BLaER1 treated with 17β-estradiol and CSF1 and Interleukin-3, amounts not matched to agents 10 nM and 100 nM (cell line): ENCODE measurements at regions not wholly inside any gene's neighbourhood (a gene's known extent, or its start where the extent isn't known, plus 50 kb on each side); places are given as distances from the start of the nearest gene placed in this dataset.

Source experiments
- H3K27ac ChIP-seq, 11 experiments: shearing (Covaris generic); formaldehyde crosslinking; 2 replicates each; pipeline ENCODE4 v1.8.1; 2022
- H3K27me3 ChIP-seq, 11 experiments: shearing (Covaris generic); formaldehyde crosslinking; 2 replicates each; pipeline ENCODE4 v1.8.1; 2022
- H3K36me3 ChIP-seq, 11 experiments: shearing (Covaris generic); formaldehyde crosslinking; 2 replicates each; pipeline ENCODE4 v1.8.1; 2022
- H3K4me1 ChIP-seq, 10 experiments: shearing (Covaris generic); formaldehyde crosslinking; 2 replicates each; pipeline ENCODE4 v1.8.1; 2022
- H3K4me2 ChIP-seq, 11 experiments: shearing (Covaris generic); formaldehyde crosslinking; 2 replicates each; pipeline ENCODE4 v1.8.1; 2022
- H3K4me3 ChIP-seq, 10 experiments: shearing (Covaris generic); formaldehyde crosslinking; 2 replicates each; pipeline ENCODE4 v1.8.1; 2022
- H3K9ac ChIP-seq, 11 experiments: shearing (Covaris generic); formaldehyde crosslinking; 2 replicates each; pipeline ENCODE4 v1.8.1; 2022
- H3K9me3 ChIP-seq, 11 experiments: shearing (Covaris generic); formaldehyde crosslinking; replicated peaks in 1 of 11; 2 replicates each; pipeline ENCODE4 v1.8.1; 2022
- H4K20me1 ChIP-seq, 11 experiments: shearing (Covaris generic); formaldehyde crosslinking; 2 replicates each; pipeline ENCODE4 v1.8.1; 2022
- Cebpa-rat ChIP-seq, 11 experiments: shearing (Covaris generic); IDR thresholded peaks; 2 replicates each; pipeline ENCODE4 v1.8.1; 2022

- Histone ChIP-seq H3K4me2 (no peak overlapping the region), H3K9me3 (peaks cover 0 to 5% (median 0%) of the 10 kb centered on the region in 11 experiments; a peak in 2 of 22 replicates), H3K27me3 (peaks cover 0 to 2% (median 0%) of the 10 kb centered on the region in 11 experiments; a peak in 2 of 22 replicates), H3K4me3 (no peak overlapping the region), H3K27ac (no peak overlapping the region), H3K36me3 (no peaks in the 10 kb centered on the region), H3K9ac (no peak overlapping the region), H3K4me1 (no peaks in the 10 kb centered on the region), H4K20me1 (no peaks in the 10 kb centered on the region)
- no peak for TF ChIP-seq Cebpa-rat (IDR thresholded peaks at IDR 0.05)
These were observed 88.4 kb upstream of the SPIN4 start for GRCh38 chrX:63439580-63439979.

- no peak overlapping the region for H3K27ac ChIP-seq
- H3K9me3 ChIP-seq: peaks cover 0 to 17% (median 4%) of the 10 kb centered on the region in 11 experiments; a peak in 5 of 22 replicates
- no peaks in the 10 kb centered on the region for H4K20me1 ChIP-seq
- no peak for TF ChIP-seq Cebpa-rat (IDR thresholded peaks at IDR 0.05)
- H3K4me3 ChIP-seq: no peak overlapping the region
- no peak overlapping the region for H3K4me2 ChIP-seq
- no peak overlapping the region for H3K9ac ChIP-seq
- peaks cover 0 to 4% (median 0%) of the 10 kb centered on the region in 11 experiments; a peak in 3 of 22 replicates for H3K36me3 ChIP-seq
- no peaks in the 10 kb centered on the region for H3K4me1 ChIP-seq
- H3K27me3 ChIP-seq: peaks cover 0 to 4% (median 0%) of the 10 kb centered on the region in 11 experiments; a peak in 3 of 22 replicates
These were observed 85.7 kb upstream of the SPIN4 start for GRCh38 chrX:63436865-63437264.

- Histone ChIP-seq H3K27ac (no peak overlapping the region), H3K4me3 (no peak overlapping the region), H3K36me3 (peaks cover 0 to 17% (median 0%) of the 10 kb centered on the region in 11 experiments; a peak in 6 of 22 replicates), H3K4me2 (no peak overlapping the region), H3K9me3 (peaks cover 0 to 29% (median 0%) of the 10 kb centered on the region in 11 experiments; a peak in 5 of 22 replicates), H3K27me3 (peaks cover 0 to 4% (median 0%) of the 10 kb centered on the region in 11 experiments; a peak in 2 of 22 replicates), H3K4me1 (no peaks in the 10 kb centered on the region), H3K9ac (no peak overlapping the region), H4K20me1 (no peaks in the 10 kb centered on the region)
- TF ChIP-seq Cebpa-rat (IDR thresholded peaks at IDR 0.05): no peak
These were observed 83.5 kb upstream of the SPIN4 start for GRCh38 chrX:63434665-63435064.

- Histone ChIP-seq H3K4me3 (no peak overlapping the region), H3K27me3 (peaks cover 0 to 8% (median 0%) of the 10 kb centered on the region in 11 experiments; a peak in 2 of 22 replicates), H3K36me3 (peaks cover 0 to 17% (median 0%) of the 10 kb centered on the region in 11 experiments; a peak in 6 of 22 replicates), H4K20me1 (no peaks in the 10 kb centered on the region), H3K9me3 (peaks cover 0 to 29% (median 0%) of the 10 kb centered on the region in 11 experiments; a peak in 5 of 22 replicates), H3K9ac (no peak overlapping the region), H3K4me1 (no peaks in the 10 kb centered on the region), H3K4me2 (no peak overlapping the region), H3K27ac (no peak overlapping the region)
- no peak for TF ChIP-seq Cebpa-rat (IDR thresholded peaks at IDR 0.05)
These were observed 83.1 kb upstream of the SPIN4 start for GRCh38 chrX:63434206-63434605.

GRCh38 chrX:63430026-63430425, 78.9 kb upstream of the SPIN4 start:
- H3K36me3 ChIP-seq: peaks cover 0 to 36% (median 0%) of the 10 kb centered on the region in 11 experiments; a peak in 6 of 22 replicates
- peaks cover 0 to 8% (median 0%) of the 10 kb centered on the region in 11 experiments; a peak in 3 of 22 replicates for H3K27me3 ChIP-seq
- H3K9me3 ChIP-seq: peaks cover 0 to 29% (median 0%) of the 10 kb centered on the region in 11 experiments; a peak in 5 of 22 replicates
- no peaks in the 10 kb centered on the region for H4K20me1 ChIP-seq
- no peaks in the 10 kb centered on the region for H3K4me1 ChIP-seq
- H3K27ac ChIP-seq: no peak overlapping the region
- H3K4me3 ChIP-seq: no peak overlapping the region
- H3K9ac ChIP-seq: no peak overlapping the region
- no peak for TF ChIP-seq Cebpa-rat (IDR thresholded peaks at IDR 0.05)
- H3K4me2 ChIP-seq: no peak overlapping the region

GRCh38 chrX:63428348-63428747, 77.2 kb upstream of the SPIN4 start:
- H3K9ac ChIP-seq: no peak overlapping the region
- no peak for TF ChIP-seq Cebpa-rat (IDR thresholded peaks at IDR 0.05)
- H3K27ac ChIP-seq: no peak overlapping the region
- H3K4me2 ChIP-seq: no peak overlapping the region
- H3K4me3 ChIP-seq: no peak overlapping the region
- H3K36me3 ChIP-seq: peaks cover 0 to 43% (median 0%) of the 10 kb centered on the region in 11 experiments; a peak in 8 of 22 replicates
- no peaks in the 10 kb centered on the region for H3K4me1 ChIP-seq
- H4K20me1 ChIP-seq: no peaks in the 10 kb centered on the region
- H3K9me3 ChIP-seq: peaks cover 0 to 22% (median 0%) of the 10 kb centered on the region in 11 experiments; a peak in 4 of 22 replicates
- peaks cover 0 to 8% (median 0%) of the 10 kb centered on the region in 11 experiments; a peak in 3 of 22 replicates for H3K27me3 ChIP-seq

- no peak for TF ChIP-seq Cebpa-rat (IDR thresholded peaks at IDR 0.05)
- no peaks in the 10 kb centered on the region for H4K20me1 ChIP-seq
- peaks cover 0 to 8% (median 0%) of the 10 kb centered on the region in 11 experiments; a peak in 2 of 22 replicates for H3K27me3 ChIP-seq
- H3K9me3 ChIP-seq: peaks cover 0 to 14% (median 0%) of the 10 kb centered on the region in 11 experiments; a peak in 3 of 22 replicates
- no peaks in the 10 kb centered on the region for H3K4me1 ChIP-seq
- H3K4me3 ChIP-seq: no peak overlapping the region
- H3K36me3 ChIP-seq: peaks cover 0 to 43% (median 0%) of the 10 kb centered on the region in 11 experiments; a peak in 7 of 22 replicates
- no peak overlapping the region for H3K4me2 ChIP-seq
- no peak overlapping the region for H3K27ac ChIP-seq
- no peak overlapping the region for H3K9ac ChIP-seq
These were observed 75.4 kb upstream of the SPIN4 start for GRCh38 chrX:63426519-63426918.

GRCh38 chrX:63424063-63424462, 72.9 kb upstream of the SPIN4 start:
- H4K20me1 ChIP-seq: no peaks in the 10 kb centered on the region
- no peaks in the 10 kb centered on the region; a peak in 2 of 22 replicates for H3K27me3 ChIP-seq
- H3K27ac ChIP-seq: no peak overlapping the region
- peaks cover 0 to 27% (median 0%) of the 10 kb centered on the region in 11 experiments; a peak in 4 of 22 replicates for H3K36me3 ChIP-seq
- no peak overlapping the region for H3K4me2 ChIP-seq
- no peak overlapping the region for H3K4me3 ChIP-seq
- TF ChIP-seq Cebpa-rat (IDR thresholded peaks at IDR 0.05): no peak
- H3K9me3 ChIP-seq: no peaks in the 10 kb centered on the region
- no peaks in the 10 kb centered on the region for H3K4me1 ChIP-seq
- no peak overlapping the region for H3K9ac ChIP-seq

- peaks cover 0 to 7% (median 0%) of the 10 kb centered on the region in 11 experiments; a peak in 3 of 22 replicates for H3K36me3 ChIP-seq
- H4K20me1 ChIP-seq: no peaks in the 10 kb centered on the region
- no peak overlapping the region for H3K9ac ChIP-seq
- TF ChIP-seq Cebpa-rat (IDR thresholded peaks at IDR 0.05): no peak
- H3K4me2 ChIP-seq: no peak overlapping the region
- no peak overlapping the region for H3K27ac ChIP-seq
- no peaks in the 10 kb centered on the region for H3K27me3 ChIP-seq
- no peak overlapping the region for H3K4me3 ChIP-seq
- no peaks in the 10 kb centered on the region for H3K9me3 ChIP-seq
- H3K4me1 ChIP-seq: no peaks in the 10 kb centered on the region
These were observed 70.3 kb upstream of the SPIN4 start for GRCh38 chrX:63421411-63421810.

- Histone ChIP-seq H3K9ac (no peak overlapping the region), H3K27me3 (no peaks in the 10 kb centered on the region), H3K4me2 (no peak overlapping the region), H3K36me3 (no peaks in the 10 kb centered on the region), H3K9me3 (no peaks in the 10 kb centered on the region), H3K27ac (no peak overlapping the region), H3K4me1 (no peaks in the 10 kb centered on the region), H3K4me3 (no peak overlapping the region), H4K20me1 (no peaks in the 10 kb centered on the region)
- TF ChIP-seq Cebpa-rat (IDR thresholded peaks at IDR 0.05): no peak
These were observed 67.1 kb upstream of the SPIN4 start for GRCh38 chrX:63418211-63418610.
